Endothelial cell of umbilical vein (primary cell): ENCODE measurements at regions not wholly inside any gene's neighbourhood (a gene's known extent, or its start where the extent isn't known, plus 50 kb on each side); places are given as distances from the start of the nearest gene placed in this dataset.

Experiments used
- BruUV-seq: library from RNA; stranded (reverse); fragments of 400-500 nt; replicated peaks from 2 replicates; lab custom pipeline; 2021; lab: Mats Ljungman, UMichigan
- CTCF ChIA-PET: fragments of 300-600, 350-600 bp; sonication (Branson Sonifier 250); formaldehyde crosslinking; loops from one replicate; lab custom pipeline; 2021; ENCODE audit warnings: antibody characterized with exemption, inconsistent platforms; lab: Charles Lee
- POLR2A ChIA-PET: fragments of 300-600, 350-600 bp; sonication (Branson Sonifier 250); formaldehyde crosslinking; loops from one replicate; lab custom pipeline; 2021; ENCODE audit warnings: antibody characterized with exemption, inconsistent platforms; lab: Charles Lee
- DNase-seq: peaks from one replicate; pipeline ENCODE4 v3.0.0-alpha.2; 2011; ENCODE audit warnings: low read depth, low spot score
- FAIRE-seq: peaks from 2 replicates; lab custom pipeline; 2011; peaks lifted over from hg19 to GRCh38; lab: Jason Lieb, UNC
- H2AFZ ChIP-seq: 2 replicates; pipeline ENCODE4 v1.6.0; 2012; ENCODE audit warnings: low read depth, low read length, control low read depth, inconsistent platforms
- H3K27ac ChIP-seq: 2 replicates; pipeline ENCODE4 v1.5.1; 2011; ENCODE audit warnings: low read depth, mild to moderate bottlenecking, control low read depth, low read length, moderate library complexity; ENCODE audit not compliant: insufficient read depth
- H3K27me3 ChIP-seq, 2 experiments: 2 replicates each; pipeline versions ENCODE4 v1.6.0 to v1.6.1; 2011; ENCODE audit warnings: low read length in 2 of 2, mixed read lengths in 1 of 2; ENCODE audit not compliant: control insufficient read depth in 2 of 2, insufficient read depth in 2 of 2
- H3K36me3 ChIP-seq, 2 experiments: 2 replicates in 1 of 2; 3 replicates in 1 of 2; pipeline ENCODE4 v1.5.1; 2011; ENCODE audit warnings: low read length in 2 of 2, mild to moderate bottlenecking in 1 of 2, moderate library complexity in 1 of 2; ENCODE audit not compliant: control insufficient read depth in 2 of 2, insufficient read depth in 2 of 2; ENCODE audit errors: extremely low read depth in 1 of 2
- H3K4me1 ChIP-seq: 3 replicates; pipeline ENCODE4 v1.5.1; 2011; ENCODE audit warnings: mild to moderate bottlenecking, low read length; ENCODE audit not compliant: control insufficient read depth, insufficient read depth; ENCODE audit errors: extremely low read depth
- H3K4me2 ChIP-seq: 2 replicates; pipeline ENCODE4 v1.6.1; 2011; ENCODE audit warnings: low read length, control low read depth, mixed read lengths; ENCODE audit not compliant: insufficient read depth
- H3K4me3 ChIP-seq, 3 experiments: fragments of 200-600 bp in 1 of 3; sonication (generic), shearing (Covaris generic) in 1 of 3; replicated peaks in 1 of 3; 2 replicates each; pipeline ENCODE4 v1.5.1; 2011 to 2016; ENCODE audit warnings: control low read depth in 3 of 3, low read length in 3 of 3, mild to moderate bottlenecking in 2 of 3, inconsistent platforms in 1 of 3, low read depth in 1 of 3, moderate library complexity in 1 of 3; ENCODE audit not compliant: insufficient read depth in 1 of 3
- H3K79me2 ChIP-seq: 2 replicates; pipeline ENCODE4 v1.6.0; 2012; ENCODE audit warnings: low read length, inconsistent platforms; ENCODE audit not compliant: control insufficient read depth, insufficient read depth
- H3K9ac ChIP-seq: replicated peaks from 2 replicates; pipeline ENCODE3; 2011; ENCODE audit warnings: low read length, control low read depth; ENCODE audit not compliant: insufficient read depth; ENCODE audit errors: extremely low read depth
- H3K9me1 ChIP-seq: replicated peaks from 3 replicates; pipeline ENCODE4 v1.6.0; 2011; ENCODE audit warnings: mild to moderate bottlenecking, low read length; ENCODE audit not compliant: control insufficient read depth, insufficient read depth; ENCODE audit errors: extremely low read depth
- H3K9me3 ChIP-seq: replicated peaks from 2 replicates; pipeline ENCODE4 v1.5.1; 2012; ENCODE audit warnings: low read length, inconsistent platforms; ENCODE audit not compliant: control insufficient read depth, insufficient read depth
- H4K20me1 ChIP-seq: replicated peaks from 2 replicates; pipeline ENCODE3; 2011; ENCODE audit warnings: mild to moderate bottlenecking, low read length; ENCODE audit not compliant: control insufficient read depth, insufficient read depth; ENCODE audit errors: extremely low read depth
- CTCF ChIP-seq, 2 donors: IDR thresholded peaks; 1 replicate in 1 of 2; 2 replicates in 1 of 2; pipeline ENCODE4 v1.5.1; 2011; ENCODE audit warnings: low read length in 2 of 2, mild to moderate bottlenecking in 2 of 2, moderate library complexity in 2 of 2, control low read depth in 1 of 2, inconsistent platforms in 1 of 2, low read depth in 1 of 2; ENCODE audit not compliant: insufficient read depth in 1 of 2; ENCODE audit errors: extremely low read depth in 1 of 2
- EZH2 ChIP-seq: IDR thresholded peaks from 2 replicates; pipeline ENCODE4 v1.6.1; 2012; ENCODE audit warnings: borderline replicate concordance, low read depth, mild to moderate bottlenecking, moderate library complexity, low read length, inconsistent platforms; ENCODE audit not compliant: severe bottlenecking
- FOS ChIP-seq: IDR thresholded peaks from 2 replicates; pipeline ENCODE4 v1.6.1; 2011; ENCODE audit warnings: mild to moderate bottlenecking, low read length, moderate library complexity, borderline replicate concordance; ENCODE audit not compliant: insufficient read depth
- GATA2 ChIP-seq: IDR thresholded peaks from 2 replicates; pipeline ENCODE4 v1.7.0; 2011; ENCODE audit warnings: low read depth, mild to moderate bottlenecking, moderate library complexity, mixed read lengths, low read length; ENCODE audit not compliant: insufficient read length, insufficient read depth
- JUN ChIP-seq: IDR thresholded peaks from 2 replicates; pipeline ENCODE4 v1.6.1; 2011; ENCODE audit warnings: borderline replicate concordance, low read depth; ENCODE audit not compliant: insufficient read length, insufficient read depth
- MAX ChIP-seq: IDR thresholded peaks from 2 replicates; pipeline ENCODE4 v1.6.1; 2011; ENCODE audit not compliant: insufficient read depth, insufficient read length
- MYC ChIP-seq: IDR thresholded peaks from one replicate; pipeline ENCODE4 v1.6.1; 2011; ENCODE audit warnings: mild to moderate bottlenecking, low read depth, low read length
- POLR2A ChIP-seq: IDR thresholded peaks from 2 replicates; pipeline ENCODE4 v1.6.1; 2012; ENCODE audit warnings: low read depth, mild to moderate bottlenecking, control low read depth, low read length
- POLR2AphosphoS5 ChIP-seq: IDR thresholded peaks from 2 replicates; pipeline ENCODE4 v1.6.1; 2012; ENCODE audit warnings: low read depth, mild to moderate bottlenecking, control low read depth, low read length, moderate library complexity; ENCODE audit not compliant: insufficient read depth
- dilution Hi-C: fragments of 300-500 bp; cut with MboI; formaldehyde crosslinking; loops from one replicate; pipeline ENCODE4 v1.15.0; 2019; ENCODE audit warnings: low sequenced_read_pairs; ENCODE audit not compliant: extremely low pct_ligation_motif_present
- intact Hi-C: fragments of 100-400 bp; cut with micrococcal nuclease; formaldehyde crosslinking; loops from one replicate; pipeline ENCODE4 v1.10.0; 2022

- no peak for FAIRE-seq
- Histone ChIP-seq H3K27me3 (no peaks in the 10 kb centered on the region), H3K4me1 (no peaks in the 10 kb centered on the region), H3K27ac (no peak overlapping the region), H3K9me3 (no peaks in the 10 kb centered on the region), H4K20me1 (no peaks in the 10 kb centered on the region), H3K9ac (no peak overlapping the region), H3K4me2 (no peak overlapping the region), H3K36me3 (no peaks in the 10 kb centered on the region), H3K4me3 (no peak overlapping the region), H2AFZ (no peak overlapping the region), H3K9me1 (no peaks in the 10 kb centered on the region), H3K79me2 (no peaks in the 10 kb centered on the region)
- CTCF ChIA-PET, result no interaction called here
- dilution Hi-C loops, result no loop called here
- intact Hi-C loops, result no loop called here
- BruUV-seq, result no TSS peak
- POLR2A ChIA-PET, result no interaction called here
- DNase-seq, result no peak
- TF ChIP-seq GATA2 (no peak), JUN (no peak), FOS (no peak), MYC (no peak), EZH2 (no peak), POLR2AphosphoS5 (no peak), CTCF (IDR thresholded peaks at IDR 0.05; ENCODE audit: extremely low read depth in 1 of 2, insufficient read depth in 1 of 2, low read depth in 1 of 2, low read length in 2 of 2) (no peak), POLR2A (no peak), MAX (no peak)
These were observed 529.4 kb upstream of the ACTRT1 start for GRCh38 chrX:128581615-128582014.
